ENCODE measurements at regions not wholly inside any gene's neighbourhood (a gene's known extent, or its start where the extent isn't known, plus 50 kb on each side); places are given as distances from the start of the nearest gene placed in this dataset.
A peak's percentile ranks its signal among the peaks of the same experiment; 100 is the strongest.

DNA sequence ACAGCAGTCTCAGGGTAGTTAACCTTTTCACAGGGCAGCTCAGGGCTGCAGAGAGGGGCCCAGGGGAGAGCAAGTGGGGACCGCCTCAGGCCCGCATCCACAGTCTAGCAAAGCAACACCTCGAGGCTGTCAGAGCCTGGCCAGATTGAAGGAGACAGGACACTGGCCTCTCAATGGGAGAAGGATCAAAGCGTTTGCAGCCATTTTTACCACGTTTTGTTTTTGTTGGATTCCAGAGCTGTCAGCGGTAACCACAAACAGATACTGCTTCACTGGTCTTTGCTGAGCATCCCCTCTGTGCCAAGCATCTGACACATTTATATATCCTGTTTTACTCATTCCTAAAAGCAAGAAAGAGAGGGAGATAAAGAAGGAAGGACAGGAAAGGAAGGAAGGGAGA, 153.8 kb downstream of the SHQ1 start:
- no peaks in the 10 kb centered on the region for H3K9me3 ChIP-seq (ENCODE audit: low read depth)
- no peak overlapping the region for H2AFZ ChIP-seq (replicated peaks)
- H3K27ac Mint-ChIP-seq: no peak overlapping the region

GRCh38 chr3:72692990-72693389, 155.3 kb downstream of the SHQ1 start:
- TF ChIP-seq EZH2 (IDR thresholded peaks at IDR 0.05): no peak
- TF ChIP-seq CTCF (IDR thresholded peaks at IDR 0.05): no peak
- TF ChIP-seq EZH2phosphoT487 (IDR thresholded peaks at IDR 0.05): no peak
- H3K27ac Mint-ChIP-seq: peak overlapping the region; percentile 29
- peak; percentile 34 for DNase-seq (ENCODE audit: low spot score)

More for the DNA sequence above, 153.8 kb downstream of the SHQ1 start:
- Histone ChIP-seq H3K4me3 (no peak overlapping the region), H3K4me1 (peaks cover 30% of the 10 kb centered on the region), H3K27ac (no peak overlapping the region), H3K79me2 (ENCODE audit: low read depth) (no peaks in the 10 kb centered on the region), H3F3A (ENCODE audit: low read depth) (peaks cover 23% of the 10 kb centered on the region), H3K27me3 (no peaks in the 10 kb centered on the region), H3K36me3 (no peaks in the 10 kb centered on the region), H3K9ac (no peak overlapping the region), H4K20me1 (ENCODE audit: low read depth) (no peaks in the 10 kb centered on the region), H3K4me2 (no peak overlapping the region)
- TF ChIP-seq EZH2 (IDR thresholded peaks at IDR 0.05): no peak
- no peak for TF ChIP-seq EZH2phosphoT487 (IDR thresholded peaks at IDR 0.05)
- no peak for TF ChIP-seq CTCF (IDR thresholded peaks at IDR 0.05)
- Mint-ChIP-seq H3K9me3 (no peaks in the 10 kb centered on the region), H3K4me1 (peaks cover 21% of the 10 kb centered on the region), H3K36me3 (no peaks in the 10 kb centered on the region), H3K27me3 (ENCODE audit: insufficient read depth, low read depth) (peaks cover under 1% of the 10 kb centered on the region), H3K4me3 (no peak overlapping the region)
- DNase-seq (ENCODE audit: low spot score): no peak

DNA sequence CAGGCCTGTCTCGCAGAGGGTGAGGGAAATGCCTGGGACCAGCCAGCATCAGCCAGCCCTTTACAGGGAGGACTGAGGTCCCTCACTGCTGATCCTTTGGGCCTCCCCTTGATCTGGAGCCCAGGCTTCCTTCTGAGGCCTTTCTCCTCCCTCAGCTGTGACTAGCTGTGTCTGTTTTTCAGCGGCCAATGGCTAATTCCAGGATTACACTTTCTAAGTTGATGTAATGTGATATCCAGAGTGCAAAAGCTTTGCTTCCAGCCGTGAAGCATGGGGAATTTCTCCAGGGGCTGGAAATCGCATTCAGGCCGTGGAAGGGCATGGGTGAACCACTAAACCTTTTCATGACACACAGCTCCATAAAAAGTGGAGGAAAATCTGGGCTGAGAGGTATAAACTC, 157.6 kb downstream of the SHQ1 start:
- peak; percentile 44 for DNase-seq (ENCODE audit: low spot score)
- H3K4me1 ChIP-seq: peaks cover 20% of the 10 kb centered on the region
- no peaks in the 10 kb centered on the region for H3K79me2 ChIP-seq (ENCODE audit: low read depth)
- no peaks in the 10 kb centered on the region for H3K9me3 ChIP-seq (ENCODE audit: low read depth)
- H3F3A ChIP-seq (ENCODE audit: low read depth): peaks cover 18% of the 10 kb centered on the region
- no peaks in the 10 kb centered on the region for H3K36me3 Mint-ChIP-seq
- no peak overlapping the region for H3K4me3 Mint-ChIP-seq
- H3K9me3 Mint-ChIP-seq: no peaks in the 10 kb centered on the region
- peak overlapping the region; percentile 83 for H3K27ac Mint-ChIP-seq
- no peaks in the 10 kb centered on the region for H3K27me3 ChIP-seq
- H3K27ac ChIP-seq: no peak overlapping the region
- no peaks in the 10 kb centered on the region for H4K20me1 ChIP-seq (ENCODE audit: low read depth)
- peaks cover 17% of the 10 kb centered on the region for H3K4me1 Mint-ChIP-seq
- H3K4me2 ChIP-seq: no peak overlapping the region
- peaks cover 3% of the 10 kb centered on the region for H3K27me3 Mint-ChIP-seq (ENCODE audit: insufficient read depth, low read depth)
- no peak overlapping the region for H2AFZ ChIP-seq (replicated peaks)
- no peak for TF ChIP-seq EZH2phosphoT487 (IDR thresholded peaks at IDR 0.05)
- TF ChIP-seq EZH2 (IDR thresholded peaks at IDR 0.05): no peak
- TF ChIP-seq CTCF (IDR thresholded peaks at IDR 0.05): no peak
- H3K9ac ChIP-seq: no peak overlapping the region
- H3K36me3 ChIP-seq: no peaks in the 10 kb centered on the region
- H3K4me3 ChIP-seq: no peak overlapping the region

More at GRCh38 chr3:72692990-72693389, 155.3 kb downstream of the SHQ1 start:
- peaks cover 18% of the 10 kb centered on the region for H3F3A ChIP-seq (ENCODE audit: low read depth)
- Mint-ChIP-seq H3K4me1 (peaks cover 19% of the 10 kb centered on the region), H3K9me3 (no peaks in the 10 kb centered on the region), H3K4me3 (no peak overlapping the region), H3K27me3 (ENCODE audit: insufficient read depth, low read depth) (peaks cover 3% of the 10 kb centered on the region), H3K36me3 (no peaks in the 10 kb centered on the region)
- peak overlapping the region; percentile 47 for H2AFZ ChIP-seq (replicated peaks)
- peak overlapping the region; percentile 25 for H3K27ac ChIP-seq
- H4K20me1 ChIP-seq (ENCODE audit: low read depth): no peaks in the 10 kb centered on the region
- H3K4me2 ChIP-seq: peak overlapping the region; percentile 38
- H3K27me3 ChIP-seq: no peaks in the 10 kb centered on the region
- no peaks in the 10 kb centered on the region for H3K36me3 ChIP-seq
- peaks cover 25% of the 10 kb centered on the region for H3K4me1 ChIP-seq
- no peaks in the 10 kb centered on the region for H3K79me2 ChIP-seq (ENCODE audit: low read depth)
- no peak overlapping the region for H3K4me3 ChIP-seq
- no peaks in the 10 kb centered on the region for H3K9me3 ChIP-seq (ENCODE audit: low read depth)
- H3K9ac ChIP-seq: no peak overlapping the region
